Neural progenitor cell (in vitro differentiated cells): ENCODE measurements at regions not wholly inside any gene's neighbourhood (a gene's known extent, or its start where the extent isn't known, plus 50 kb on each side); places are given as distances from the start of the nearest gene placed in this dataset.

Experiments
- DNase-seq: peaks from one replicate; pipeline ENCODE4 v3.0.0-alpha.2; 2016; ENCODE audit warnings: low spot score
- H2AFZ ChIP-seq: fragments of 200-600 bp; sonication (generic); replicated peaks from 2 replicates; pipeline ENCODE4 v1.6.1; 2016; ENCODE audit warnings: antibody characterized with exemption
- H3F3A ChIP-seq: fragments of 200-600 bp; sonication (generic); 2 replicates; pipeline ENCODE4 v1.6.1; 2016; ENCODE audit warnings: antibody characterized with exemption, low read depth
- H3K27ac ChIP-seq: fragments of 200-600 bp; sonication (generic); 2 replicates; pipeline ENCODE4 v1.5.1; 2016; ENCODE audit warnings: mild to moderate bottlenecking
- H3K27me3 ChIP-seq: fragments of 200-600 bp; sonication (generic); 2 replicates; pipeline ENCODE4 v1.6.1; 2016; ENCODE audit warnings: mild to moderate bottlenecking, moderate library complexity
- H3K36me3 ChIP-seq: fragments of 200-600 bp; sonication (generic); 2 replicates; pipeline ENCODE4 v1.5.1; 2016
- H3K4me1 ChIP-seq: fragments of 200-600 bp; sonication (generic); 2 replicates; pipeline ENCODE4 v1.6.1; 2016; ENCODE audit warnings: mixed run types
- H3K4me2 ChIP-seq: fragments of 200-600 bp; sonication (generic); 2 replicates; pipeline ENCODE4 v1.6.1; 2016
- H3K4me3 ChIP-seq: fragments of 200-600 bp; sonication (generic); 2 replicates; pipeline ENCODE4 v1.5.1; 2016
- H3K79me2 ChIP-seq: fragments of 200-600 bp; sonication (generic); 2 replicates; pipeline ENCODE4 v1.6.1; 2016; ENCODE audit warnings: low read depth
- H3K9ac ChIP-seq: fragments of 200-600 bp; sonication (generic); 2 replicates; pipeline ENCODE4 v1.6.1; 2016
- H3K9me3 ChIP-seq: fragments of 200-600 bp; sonication (generic); 2 replicates; pipeline ENCODE4 v1.5.1; 2016; ENCODE audit warnings: low read depth
- H4K20me1 ChIP-seq: fragments of 200-600 bp; sonication (generic); 2 replicates; pipeline ENCODE4 v1.6.1; 2016; ENCODE audit warnings: low read depth
- H3K27ac Mint-ChIP-seq: 3 replicates; pipeline ENCODE4 v1.8.0; 2021; ENCODE audit warnings: mixed read lengths
- H3K27me3 Mint-ChIP-seq: 2 replicates; pipeline ENCODE4 v1.8.0; 2022; ENCODE audit warnings: low read depth, mild to moderate bottlenecking, inconsistent platforms, moderate library complexity, mixed read lengths; ENCODE audit not compliant: insufficient read depth
- H3K36me3 Mint-ChIP-seq: 3 replicates; pipeline ENCODE4 v1.8.0; 2021; ENCODE audit warnings: mixed read lengths
- H3K4me1 Mint-ChIP-seq: 3 replicates; pipeline ENCODE4 v1.8.0; 2021; ENCODE audit warnings: mixed read lengths
- H3K4me3 Mint-ChIP-seq: 3 replicates; pipeline ENCODE4 v1.8.0; 2021; ENCODE audit warnings: mild to moderate bottlenecking, moderate library complexity, mixed read lengths
- H3K9me3 Mint-ChIP-seq: 3 replicates; pipeline ENCODE4 v1.8.0; 2020; ENCODE audit warnings: mixed read lengths
- CTCF ChIP-seq: fragments of 200-600 bp; sonication (generic); IDR thresholded peaks from 2 replicates; pipeline ENCODE4 v1.5.1; 2017; ENCODE audit warnings: antibody characterized with exemption, mild to moderate bottlenecking
- EZH2 ChIP-seq: fragments of 200-600 bp; sonication (generic); IDR thresholded peaks from 2 replicates; pipeline ENCODE4 v1.6.1; 2017; ENCODE audit warnings: antibody characterized with exemption, mild to moderate bottlenecking, moderate library complexity
- EZH2phosphoT487 ChIP-seq: fragments of 200-600 bp; sonication (generic); IDR thresholded peaks from 2 replicates; pipeline ENCODE4 v1.6.1; 2017; ENCODE audit warnings: antibody characterized with exemption

GRCh38 chr12:25322351-25322750 is 71.6 kb upstream of the KRAS start:
- H3K4me3 ChIP-seq: no peak overlapping the region
- DNase-seq: no peak
- Mint-ChIP-seq H3K9me3 (no peaks in the 10 kb centered on the region), H3K4me1 (peaks cover 3% of the 10 kb centered on the region), H3K27me3 (peaks cover 2% of the 10 kb centered on the region), H3K4me3 (no peak overlapping the region), H3K36me3 (no peaks in the 10 kb centered on the region), H3K27ac (no peak overlapping the region)
- H3K36me3 ChIP-seq: no peaks in the 10 kb centered on the region
- no peak overlapping the region for H3K27ac ChIP-seq
- no peaks in the 10 kb centered on the region for H3K27me3 ChIP-seq
- H3K79me2 ChIP-seq: no peaks in the 10 kb centered on the region
- H3K9me3 ChIP-seq: no peaks in the 10 kb centered on the region
- H3K9ac ChIP-seq: no peak overlapping the region
- H4K20me1 ChIP-seq: no peaks in the 10 kb centered on the region
- H3K4me2 ChIP-seq: no peak overlapping the region
- TF ChIP-seq CTCF: no peak
- no peak for TF ChIP-seq EZH2
- TF ChIP-seq EZH2phosphoT487: no peak
- no peaks in the 10 kb centered on the region for H3K4me1 ChIP-seq
- no peaks in the 10 kb centered on the region for H3F3A ChIP-seq
- no peak overlapping the region for H2AFZ ChIP-seq

- H3K36me3 ChIP-seq: no peaks in the 10 kb centered on the region
- TF ChIP-seq EZH2 (no peak), EZH2phosphoT487 (no peak), CTCF (no peak)
- H4K20me1 ChIP-seq: no peaks in the 10 kb centered on the region
- H3K9me3 Mint-ChIP-seq: no peaks in the 10 kb centered on the region
- H3K79me2 ChIP-seq: no peaks in the 10 kb centered on the region
- H3K36me3 Mint-ChIP-seq: no peaks in the 10 kb centered on the region
- peaks cover 3% of the 10 kb centered on the region for H3K4me1 Mint-ChIP-seq
- H3K4me3 ChIP-seq: no peak overlapping the region
- no peak overlapping the region for H3K4me3 Mint-ChIP-seq
- H3F3A ChIP-seq: no peaks in the 10 kb centered on the region
- H3K4me1 ChIP-seq: no peaks in the 10 kb centered on the region
- peaks cover 2% of the 10 kb centered on the region for H3K27me3 Mint-ChIP-seq
- H2AFZ ChIP-seq: no peak overlapping the region
- no peak overlapping the region for H3K27ac Mint-ChIP-seq
- no peak overlapping the region for H3K27ac ChIP-seq
- no peak overlapping the region for H3K4me2 ChIP-seq
- no peaks in the 10 kb centered on the region for H3K27me3 ChIP-seq
- no peak overlapping the region for H3K9ac ChIP-seq
- H3K9me3 ChIP-seq: no peaks in the 10 kb centered on the region
- no peak for DNase-seq
Measured at GRCh38 chr12:25321772-25322171, 71.0 kb upstream of the KRAS start.

GRCh38 chr12:25320123-25321006 is 69.6 kb upstream of the KRAS start:
- H3K27me3 Mint-ChIP-seq: peaks cover 2% of the 10 kb centered on the region
- Histone ChIP-seq H3K9ac (no peak overlapping the region), H3K4me1 (no peaks in the 10 kb centered on the region), H3K4me3 (no peak overlapping the region), H3K27me3 (no peaks in the 10 kb centered on the region), H2AFZ (no peak overlapping the region), H3K79me2 (no peaks in the 10 kb centered on the region), H4K20me1 (no peaks in the 10 kb centered on the region), H3K9me3 (no peaks in the 10 kb centered on the region), H3K4me2 (no peak overlapping the region), H3K36me3 (no peaks in the 10 kb centered on the region), H3F3A (no peaks in the 10 kb centered on the region), H3K27ac (no peak overlapping the region)
- TF ChIP-seq CTCF (no peak), EZH2 (no peak)
- H3K9me3 Mint-ChIP-seq: no peaks in the 10 kb centered on the region
- H3K4me3 Mint-ChIP-seq: no peak overlapping the region
- DNase-seq: no peak
- H3K27ac Mint-ChIP-seq: no peak overlapping the region
- H3K4me1 Mint-ChIP-seq: peaks cover 3% of the 10 kb centered on the region
- no peaks in the 10 kb centered on the region for H3K36me3 Mint-ChIP-seq
